Stimulated activated CD4-positive, alpha-beta T cell treated with anti-CD3 and anti-CD28 coated beads, TNF-alpha, amount 100 ng/mL, for 1 hour (primary cell): ENCODE measurements at regions not wholly inside any gene's neighbourhood (a gene's known extent, or its start where the extent isn't known, plus 50 kb on each side); places are given as distances from the start of the nearest gene placed in this dataset.
"Not testable (repeated sequence)": the region's sequence is repeated elsewhere in the genome, so short reads cannot be mapped to it uniquely, and the experiment has no call there.

ENCODE experiments used
- DNase-seq, 3 donors: peaks; one replicate each; pipeline ENCODE4 v3.0.0-alpha.2; 2020; ENCODE audit warnings: low read depth in 3 of 3, low spot score in 1 of 3

GRCh38 chr10:11668847-11669610 is 57.6 kb upstream of the USP6NL start:
- DNase-seq = no peak

GRCh38 chr10:11667756-11668155 is 56.3 kb upstream of the USP6NL start:
- no peak for DNase-seq

GRCh38 chr10:11663763-11664555 is 52.5 kb upstream of the USP6NL start:
- DNase-seq = no peak

- not testable (repeated sequence) for DNase-seq
Observed at GRCh38 chr10:11663126-11663515, 51.7 kb upstream of the USP6NL start.

GRCh38 chr10:11661441-11661840 is 50.0 kb upstream of the USP6NL start:
- no peak for DNase-seq
